Inflammatory macrophage treated with lipopolysaccharide for 4 hours (primary cell): ENCODE measurements at regions not wholly inside any gene's neighbourhood (a gene's known extent, or its start where the extent isn't known, plus 50 kb on each side); places are given as distances from the start of the nearest gene placed in this dataset.
A peak's percentile ranks its signal among the peaks of the same experiment; 100 is the strongest.
"Not testable (repeated sequence)": the region's sequence is repeated elsewhere in the genome, so short reads cannot be mapped to it uniquely, and the experiment has no call there.

Experiments
- DNase-seq: peaks from one replicate; pipeline ENCODE4 v3.0.0-alpha.2; 2020

- DNase-seq, result no peak
Measured at GRCh38 chrX:13476384-13476783, 93.0 kb upstream of the EGFL6 start.

GRCh38 chrX:13474164-13474516, 95.3 kb upstream of the EGFL6 start:
- DNase-seq, result peak; percentile 34

- peak; percentile 64 for DNase-seq
Measured at GRCh38 chrX:13473442-13474163, 95.8 kb upstream of the EGFL6 start.

GRCh38 chrX:13472975-13473374, 96.4 kb upstream of the EGFL6 start:
- DNase-seq, result no peak

- no peak for DNase-seq
Measured at GRCh38 chrX:13471269-13471668, 98.1 kb upstream of the EGFL6 start.

GRCh38 chrX:13470685-13470977, 98.8 kb upstream of the EGFL6 start:
- no peak for DNase-seq

- DNase-seq, result peak; percentile 73
Measured at GRCh38 chrX:13469963-13470684, 99.3 kb upstream of the EGFL6 start.

GRCh38 chrX:13468096-13468495, 101.3 kb upstream of the EGFL6 start:
- DNase-seq, result no peak

- DNase-seq, result no peak
Measured at GRCh38 chrX:13467243-13467642, 102.2 kb upstream of the EGFL6 start.

GRCh38 chrX:13464599-13465275, 104.7 kb upstream of the EGFL6 start:
- DNase-seq, result no peak

GRCh38 chrX:13463608-13464007, 105.8 kb upstream of the EGFL6 start:
- DNase-seq, result peak; percentile 14

- DNase-seq, result no peak
Measured at GRCh38 chrX:13452283-13452682, 117.1 kb upstream of the EGFL6 start.

- DNase-seq, result no peak
Measured at GRCh38 chrX:13449441-13449840, 120.0 kb upstream of the EGFL6 start.

GRCh38 chrX:13448941-13449340, 120.5 kb upstream of the EGFL6 start:
- DNase-seq, result no peak

- not testable (repeated sequence) for DNase-seq
Measured at GRCh38 chrX:13441608-13442007, 121.8 kb upstream of the ATXN3L start.

- DNase-seq, result no peak
Measured at GRCh38 chrX:13440176-13440575, 120.3 kb upstream of the ATXN3L start.

- no peak for DNase-seq
Measured at GRCh38 chrX:13433298-13433605, 113.4 kb upstream of the ATXN3L start.

- peak; percentile 55 for DNase-seq
Measured at GRCh38 chrX:13432414-13433297, 112.8 kb upstream of the ATXN3L start.

GRCh38 chrX:13430136-13430827, 110.4 kb upstream of the ATXN3L start:
- DNase-seq, result peak; percentile 3

GRCh38 chrX:13428053-13428786, 108.4 kb upstream of the ATXN3L start:
- DNase-seq, result peak; percentile 65

- no peak for DNase-seq
Measured at GRCh38 chrX:13427441-13428052, 107.7 kb upstream of the ATXN3L start.
